OCI-LY7 (cell line): ENCODE measurements at regions not wholly inside any gene's neighbourhood (a gene's known extent, or its start where the extent isn't known, plus 50 kb on each side); places are given as distances from the start of the nearest gene placed in this dataset.

ENCODE experiments used
- BruUV-seq: library from RNA; stranded (reverse); fragments of 400-500 nt; replicated peaks from 2 replicates; lab custom pipeline; 2021; lab: Mats Ljungman, UMichigan
- CTCF ChIA-PET: fragments of 300-600 bp; sonication (Branson Sonifier 250); formaldehyde crosslinking; loops from one replicate; lab custom pipeline; 2022; ENCODE audit warnings: antibody characterized with exemption; ENCODE audit not compliant: unreplicated experiment; lab: Charles Lee
- POLR2A ChIA-PET: fragments of 300-600 bp; sonication (Branson Sonifier 250); formaldehyde crosslinking; loops from one replicate; lab custom pipeline; 2022; ENCODE audit warnings: antibody characterized with exemption; lab: Charles Lee
- DNase-seq: peaks from one replicate; pipeline ENCODE4 v3.0.0-alpha.2; 2015; ENCODE audit warnings: low spot score
- H2AFZ ChIP-seq: fragments of 200-600 bp; sonication (generic), shearing (Covaris generic); 2 replicates; pipeline ENCODE4 v1.6.1; 2014; ENCODE audit warnings: mild to moderate bottlenecking, antibody characterized with exemption, low read length, moderate library complexity
- H3K27ac ChIP-seq: fragments of 200-600 bp; sonication (generic); 2 replicates; pipeline ENCODE4 v1.5.1; 2014; ENCODE audit warnings: mixed run types, low read depth, mild to moderate bottlenecking, moderate library complexity, low read length, inconsistent platforms; ENCODE audit not compliant: poor library complexity, severe bottlenecking
- H3K36me3 ChIP-seq: fragments of 200-600 bp; sonication (generic); 2 replicates; pipeline ENCODE4 v1.6.1; 2014; ENCODE audit warnings: mild to moderate bottlenecking, antibody characterized with exemption, low read length, moderate library complexity, mixed read lengths; ENCODE audit not compliant: insufficient read depth
- H3K4me1 ChIP-seq: fragments of 200-600 bp; sonication (generic); 2 replicates; pipeline ENCODE4 v1.5.1; 2014; ENCODE audit warnings: mild to moderate bottlenecking, low read length; ENCODE audit not compliant: insufficient read depth, poor library complexity, severe bottlenecking
- H3K4me2 ChIP-seq: fragments of 200-600 bp; sonication (generic); 2 replicates; pipeline ENCODE4 v1.6.1; 2014; ENCODE audit warnings: mild to moderate bottlenecking, low read length
- H3K4me3 ChIP-seq: fragments of 200-600 bp; sonication (generic); 2 replicates; pipeline ENCODE4 v1.5.1; 2014; ENCODE audit warnings: mild to moderate bottlenecking, low read depth, low read length; ENCODE audit not compliant: poor library complexity, severe bottlenecking
- H3K79me2 ChIP-seq: fragments of 200-600 bp; sonication (generic); 2 replicates; pipeline ENCODE4 v1.6.1; 2016; ENCODE audit warnings: low read depth, mild to moderate bottlenecking, low read length, moderate library complexity, mixed read lengths; ENCODE audit not compliant: insufficient read depth
- H3K9me2 ChIP-seq: fragments of 200-600 bp; sonication (generic); 2 replicates; pipeline ENCODE4 v1.6.1; 2016; ENCODE audit warnings: mild to moderate bottlenecking, low read length, mixed read lengths; ENCODE audit not compliant: insufficient read depth
- H3K9me3 ChIP-seq: fragments of 200-600 bp; sonication (generic); 2 replicates; pipeline ENCODE4 v1.6.1; 2014; ENCODE audit warnings: mild to moderate bottlenecking, mixed run types, low read length, mixed read lengths
- H4K20me1 ChIP-seq: fragments of 200-600 bp; sonication (generic); 2 replicates; pipeline ENCODE4 v1.6.1; 2014; ENCODE audit warnings: mild to moderate bottlenecking, antibody characterized with exemption, low read length, moderate library complexity, mixed read lengths; ENCODE audit not compliant: insufficient read depth
- CTCF ChIP-seq: fragments of 200-600 bp; sonication (generic); conservative IDR thresholded peaks from 2 replicates; pipeline ENCODE4 v1.5.1; 2014; ENCODE audit warnings: mild to moderate bottlenecking, antibody characterized with exemption, low read length, moderate library complexity, mixed read lengths
- EZH2phosphoT487 ChIP-seq: fragments of 200-600 bp; sonication (generic); IDR thresholded peaks from 2 replicates; pipeline ENCODE4 v1.6.1; 2018; ENCODE audit warnings: low read depth, borderline replicate concordance, mild to moderate bottlenecking, mixed run types, antibody characterized with exemption, low read length, moderate library complexity, mixed read lengths
- intact Hi-C: fragments of 100-400 bp; cut with micrococcal nuclease; formaldehyde crosslinking; loops from one replicate; pipeline ENCODE4 v1.10.0; 2022; ENCODE audit not compliant: unreplicated experiment

- H3K36me3 ChIP-seq: no peaks in the 10 kb centered on the region
- no peaks in the 10 kb centered on the region for H3K9me3 ChIP-seq
- no peaks in the 10 kb centered on the region for H3K79me2 ChIP-seq
- BruUV-seq: no TSS peak
- ChIA-PET CTCF (no interaction called here), POLR2A (interaction anchor here (0.7 to 1.5 kb wide), 6 partner anchors 11 to 524 kb away, joined by 3 to 7 read pairs (median 4); partner anchors contain the start of gene SPRYD7)
- no peaks in the 10 kb centered on the region for H3K9me2 ChIP-seq
- H3K4me3 ChIP-seq: no peak overlapping the region
- H4K20me1 ChIP-seq: no peaks in the 10 kb centered on the region
- no peak overlapping the region for H3K4me2 ChIP-seq
- H2AFZ ChIP-seq: no peak overlapping the region
- intact Hi-C loops: loop anchor here (10.0 kb wide), 1 partner anchor 56 kb away; no protein-coding TSS in a partner anchor
- TF ChIP-seq EZH2phosphoT487: no peak
- TF ChIP-seq CTCF: no peak
- peaks cover 24% of the 10 kb centered on the region for H3K4me1 ChIP-seq
- no peak overlapping the region for H3K27ac ChIP-seq
- DNase-seq: no peak
These were observed 383.1 kb downstream of the DLEU7 start for GRCh38 chr13:50460358-50460757.

GRCh38 chr13:50461189-50461588 is 382.3 kb downstream of the DLEU7 start:
- DNase-seq: no peak
- no peak for TF ChIP-seq EZH2phosphoT487
- TF ChIP-seq CTCF: no peak

GRCh38 chr13:50463719-50464118 is 379.8 kb downstream of the DLEU7 start:
- Histone ChIP-seq H2AFZ (no peak overlapping the region), H3K36me3 (no peaks in the 10 kb centered on the region), H3K27ac (no peak overlapping the region), H3K79me2 (no peaks in the 10 kb centered on the region), H3K9me3 (no peaks in the 10 kb centered on the region), H3K4me3 (no peak overlapping the region), H4K20me1 (no peaks in the 10 kb centered on the region), H3K9me2 (no peaks in the 10 kb centered on the region), H3K4me1 (peaks cover 9% of the 10 kb centered on the region), H3K4me2 (no peak overlapping the region)
- ChIA-PET POLR2A (interaction anchor here (0.6 kb wide), 1 partner anchor 252 kb away, joined by 3 read pairs; no protein-coding TSS in a partner anchor), CTCF (no interaction called here)
- TF ChIP-seq EZH2phosphoT487 (no peak), CTCF (no peak)
- intact Hi-C loops: loop anchor here (10.0 kb wide), 1 partner anchor 59 kb away; no protein-coding TSS in a partner anchor
- BruUV-seq: no TSS peak
- DNase-seq: no peak

More at GRCh38 chr13:50461189-50461588, 382.3 kb downstream of the DLEU7 start:
- Histone ChIP-seq H3K4me1 (peaks cover 25% of the 10 kb centered on the region), H3K9me2 (no peaks in the 10 kb centered on the region), H3K9me3 (no peaks in the 10 kb centered on the region), H4K20me1 (no peaks in the 10 kb centered on the region), H3K36me3 (no peaks in the 10 kb centered on the region), H2AFZ (no peak overlapping the region), H3K4me2 (no peak overlapping the region), H3K27ac (no peak overlapping the region), H3K4me3 (no peak overlapping the region), H3K79me2 (no peaks in the 10 kb centered on the region)
- POLR2A ChIA-PET: interaction anchor here (0.6 to 1.5 kb wide), 8 partner anchors 9 to 1152 kb away, joined by 3 to 7 read pairs (median 3); no protein-coding TSS in a partner anchor
- BruUV-seq: no TSS peak
- intact Hi-C loops: loop anchor here (10.0 kb wide), 1 partner anchor 56 kb away; no protein-coding TSS in a partner anchor
- CTCF ChIA-PET: no interaction called here
